ENCODE measurements at regions not wholly inside any gene's neighbourhood (a gene's known extent, or its start where the extent isn't known, plus 50 kb on each side); places are given as distances from the start of the nearest gene placed in this dataset.
"Not testable (repeated sequence)": the region's sequence is repeated elsewhere in the genome, so short reads cannot be mapped to it uniquely, and the experiment has no call there.

DNA sequence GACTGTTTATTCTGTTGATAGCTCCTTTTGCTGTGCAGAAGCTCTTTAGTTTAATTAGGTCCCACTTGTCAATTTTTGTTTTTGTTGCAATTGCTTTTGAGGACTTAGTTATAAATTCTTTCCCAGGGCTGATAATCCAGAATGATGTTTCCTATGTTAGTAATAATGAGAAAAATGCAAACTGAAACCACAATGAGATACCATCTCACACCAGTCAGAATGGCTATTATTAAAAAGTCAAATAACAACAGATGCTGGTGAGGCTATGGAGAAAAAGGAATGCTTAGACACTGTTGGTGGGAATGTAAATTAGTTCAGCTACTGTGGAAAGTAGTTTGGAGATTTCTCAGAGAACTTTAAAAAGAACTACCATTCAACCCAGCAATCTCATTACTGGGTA lies 793.0 kb downstream of the EPHA4 start:
- TF ChIP-seq TBP (CRISPR knock-in tag; IDR thresholded peaks at IDR 0.05); SMYD3 (CRISPR knock-in tag; IDR thresholded peaks at IDR 0.05); XBP1 (CRISPR knock-in tag; IDR thresholded peaks at IDR 0.05); ZNF607 (CRISPR knock-in tag; IDR thresholded peaks at IDR 0.05; ENCODE audit: borderline replicate concordance); NFE2L1 (CRISPR knock-in tag; IDR thresholded peaks at IDR 0.05; ENCODE audit: borderline replicate concordance); KAT7 (CRISPR knock-in tag; IDR thresholded peaks at IDR 0.05; ENCODE audit: borderline replicate concordance); ETV6 (CRISPR knock-in tag; conservative IDR thresholded peaks at IDR 0.05); SIN3B (IDR thresholded peaks at IDR 0.05; ENCODE audit: low read length); SMC3 (IDR thresholded peaks at IDR 0.05; ENCODE audit: low read length): not testable (repeated sequence)
